ENCODE measurements at regions not wholly inside any gene's neighbourhood (a gene's known extent, or its start where the extent isn't known, plus 50 kb on each side); places are given as distances from the start of the nearest gene placed in this dataset.

DNA sequence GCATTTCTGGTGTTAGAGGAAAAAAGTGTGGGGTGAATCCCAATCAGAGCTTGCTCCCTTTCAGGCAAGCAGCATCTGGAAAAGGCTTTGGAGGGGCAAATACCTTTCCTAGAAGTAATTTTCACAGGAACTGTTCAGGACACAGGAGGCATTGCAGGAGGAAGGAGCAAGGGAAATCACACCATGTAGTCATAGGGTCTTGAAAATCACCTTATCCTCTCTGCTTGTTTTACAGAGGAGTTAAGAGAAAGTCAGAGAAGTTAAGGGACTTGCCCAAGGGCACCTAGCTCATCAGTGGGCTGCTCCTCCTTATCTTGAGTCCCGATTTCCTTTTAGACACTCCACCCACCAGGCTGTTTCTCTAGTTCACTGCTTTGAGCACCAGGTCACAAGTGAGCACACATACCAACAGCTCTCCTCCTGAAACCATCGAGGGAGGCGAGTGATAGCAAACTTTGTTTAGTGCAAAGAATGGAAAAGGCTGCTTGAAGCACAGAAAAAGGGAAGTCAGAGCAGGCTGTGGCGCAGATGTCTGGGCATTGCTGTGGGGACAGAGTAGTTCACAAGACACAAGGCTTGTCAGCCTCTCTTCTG lies 89.2 kb upstream of the CXCR4 start:
- no peak for DNase-seq (ENCODE audit: low read depth in 4 of 4, low spot score in 3 of 4)

DNA sequence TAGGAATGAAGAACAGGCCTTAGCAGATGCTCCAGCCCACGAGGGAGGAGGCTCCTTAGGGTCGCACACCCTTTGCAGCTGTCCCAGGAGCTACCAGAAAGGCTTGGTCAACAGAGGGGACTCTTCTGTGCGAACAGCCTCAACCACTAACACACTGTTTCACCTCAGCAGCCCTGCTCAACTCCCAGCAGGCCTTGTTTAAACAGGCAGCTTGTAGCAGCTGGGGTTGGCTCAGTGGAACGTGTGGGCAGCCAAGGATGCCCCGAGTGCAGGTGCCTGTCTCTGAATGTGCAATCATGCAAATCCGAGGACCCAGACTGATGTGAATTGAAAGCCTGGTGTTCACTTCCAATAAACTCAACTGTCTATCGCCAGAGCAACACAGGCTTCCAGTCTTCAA lies 88.7 kb upstream of the CXCR4 start:
- no peak for DNase-seq (ENCODE audit: low read depth in 4 of 4, low spot score in 3 of 4)

DNA sequence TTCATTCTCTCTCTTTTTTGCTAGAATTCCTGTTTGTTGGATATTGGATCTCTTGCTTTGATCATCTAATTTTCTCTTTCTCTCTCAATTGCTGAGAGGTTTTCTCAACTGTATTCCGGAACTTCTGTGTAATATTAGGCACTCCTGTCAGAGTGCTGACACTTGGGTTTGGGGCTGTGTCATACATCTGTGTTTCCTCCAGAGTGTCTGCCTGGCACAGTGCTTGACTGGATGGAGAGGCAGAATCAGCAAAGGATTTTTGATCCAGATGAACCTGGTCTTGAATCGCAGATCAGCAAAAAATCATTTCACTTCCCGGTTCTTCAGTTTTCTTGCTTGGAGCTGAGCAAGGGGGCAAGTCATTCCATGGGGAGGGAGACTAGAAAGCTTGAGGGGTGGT lies 87.7 kb upstream of the CXCR4 start:
- no peak for DNase-seq (ENCODE audit: low read depth in 4 of 4, low spot score in 3 of 4)

DNA sequence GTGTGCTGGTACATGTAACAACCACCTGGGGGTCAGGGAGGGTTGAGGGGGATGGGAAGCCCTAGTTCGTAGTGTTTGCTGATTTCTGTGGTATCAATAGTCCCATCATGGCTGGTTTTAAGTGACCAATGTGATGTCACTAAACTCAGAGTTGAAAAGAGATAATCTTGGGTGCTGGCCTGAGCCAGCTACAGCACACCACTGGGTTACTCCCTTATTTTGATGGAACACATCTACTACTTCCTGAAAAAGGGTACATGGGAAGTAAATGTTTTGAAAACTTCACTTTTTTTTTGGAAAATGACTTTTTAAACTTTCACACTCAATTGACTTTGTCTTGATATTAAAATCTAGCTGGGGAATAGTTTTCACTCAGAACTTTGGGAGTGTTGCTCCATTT lies 87.0 kb upstream of the CXCR4 start:
- no peak for DNase-seq (ENCODE audit: low read depth in 4 of 4, low spot score in 3 of 4)

DNA sequence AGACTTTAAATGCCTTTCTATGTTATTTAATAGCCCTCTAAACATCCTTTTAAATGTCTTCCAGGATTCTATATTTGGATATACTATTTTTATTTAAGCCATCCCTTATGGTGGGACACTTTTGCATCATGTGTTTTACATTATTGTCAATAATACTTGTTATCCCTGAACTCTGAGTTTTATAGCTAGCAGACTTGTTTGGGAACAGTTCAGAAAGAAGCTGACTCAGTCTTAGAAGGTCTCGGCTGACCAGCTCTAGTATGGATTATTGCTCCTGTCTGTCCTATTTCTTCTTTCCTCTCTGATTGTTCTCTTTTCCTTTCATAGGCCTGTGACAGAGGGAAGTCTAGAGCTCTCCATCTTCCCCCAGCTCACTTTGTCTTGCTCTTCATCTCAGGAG lies 77.3 kb upstream of the CXCR4 start:
- DNase-seq (ENCODE audit: low read depth in 4 of 4, low spot score in 3 of 4) = no peak

DNA sequence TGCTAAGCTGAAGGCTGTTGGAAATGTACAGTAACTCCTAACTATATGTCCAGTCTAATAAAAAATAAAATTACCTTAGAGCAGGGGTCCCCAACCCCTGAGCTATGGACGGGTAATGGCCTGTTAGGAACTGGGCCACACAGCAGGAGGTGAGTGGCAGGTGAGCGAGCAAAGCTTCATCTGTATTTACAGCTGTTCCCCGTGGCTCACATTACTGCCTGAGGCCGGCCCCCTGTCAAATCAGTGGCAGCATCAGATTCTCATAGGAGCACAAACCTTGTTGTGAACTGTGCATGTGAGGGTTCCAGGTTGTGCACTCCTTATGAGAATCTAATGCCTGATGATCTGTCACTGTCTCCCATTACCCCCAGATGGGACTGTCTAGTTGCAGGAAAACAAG lies 73.1 kb upstream of the CXCR4 start:
- no peak for DNase-seq (ENCODE audit: low read depth in 4 of 4, low spot score in 3 of 4)

DNA sequence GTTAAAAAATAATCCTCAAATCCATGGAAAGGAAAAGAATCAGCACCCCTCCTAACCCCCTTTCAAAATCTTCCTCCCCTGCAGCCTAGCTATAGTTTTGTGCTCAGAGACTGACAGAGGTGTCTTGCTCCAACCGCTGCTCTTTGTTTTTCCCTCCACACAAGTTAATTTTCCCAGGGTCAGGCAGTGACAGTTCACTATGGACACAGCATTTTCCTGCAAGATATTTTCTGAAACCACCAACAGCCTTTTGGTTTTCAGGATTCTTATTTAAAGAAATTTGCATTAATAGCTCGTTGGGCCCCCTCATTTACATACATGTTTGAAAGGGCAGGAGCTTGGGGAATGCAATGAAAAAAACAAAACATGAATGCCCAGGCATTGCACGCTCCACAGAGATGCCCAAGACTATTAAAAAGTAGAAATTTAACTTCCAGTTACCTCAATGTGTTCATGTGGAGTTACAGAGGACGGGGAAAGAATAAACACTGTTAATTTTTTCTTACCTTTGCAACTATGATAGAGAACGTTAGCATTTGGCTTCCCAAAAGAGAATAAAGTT lies 71.4 kb upstream of the CXCR4 start:
- no peak for DNase-seq (ENCODE audit: low read depth in 4 of 4, low spot score in 3 of 4)

DNA sequence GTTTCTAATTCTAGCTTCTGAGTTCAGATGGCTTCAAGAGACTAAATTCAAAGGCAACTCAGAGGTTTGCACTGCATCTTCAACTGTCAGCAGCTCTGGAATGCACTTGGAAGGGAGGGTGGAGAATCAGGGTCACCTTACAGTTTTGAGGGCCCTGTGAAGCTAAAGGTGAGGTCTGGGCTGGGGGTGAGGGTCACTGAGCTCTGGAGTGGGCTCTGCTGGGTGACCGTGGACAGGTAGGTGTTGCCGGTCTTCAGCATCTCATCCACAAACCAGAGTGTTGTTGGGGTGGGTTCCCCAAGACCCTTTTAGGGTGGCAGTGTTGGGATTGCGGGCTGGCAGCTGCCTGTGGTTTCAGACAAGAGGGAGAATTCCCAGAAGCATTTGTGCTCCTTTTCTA lies 70.1 kb upstream of the CXCR4 start:
- DNase-seq (ENCODE audit: low read depth in 4 of 4, low spot score in 3 of 4) = no peak

DNA sequence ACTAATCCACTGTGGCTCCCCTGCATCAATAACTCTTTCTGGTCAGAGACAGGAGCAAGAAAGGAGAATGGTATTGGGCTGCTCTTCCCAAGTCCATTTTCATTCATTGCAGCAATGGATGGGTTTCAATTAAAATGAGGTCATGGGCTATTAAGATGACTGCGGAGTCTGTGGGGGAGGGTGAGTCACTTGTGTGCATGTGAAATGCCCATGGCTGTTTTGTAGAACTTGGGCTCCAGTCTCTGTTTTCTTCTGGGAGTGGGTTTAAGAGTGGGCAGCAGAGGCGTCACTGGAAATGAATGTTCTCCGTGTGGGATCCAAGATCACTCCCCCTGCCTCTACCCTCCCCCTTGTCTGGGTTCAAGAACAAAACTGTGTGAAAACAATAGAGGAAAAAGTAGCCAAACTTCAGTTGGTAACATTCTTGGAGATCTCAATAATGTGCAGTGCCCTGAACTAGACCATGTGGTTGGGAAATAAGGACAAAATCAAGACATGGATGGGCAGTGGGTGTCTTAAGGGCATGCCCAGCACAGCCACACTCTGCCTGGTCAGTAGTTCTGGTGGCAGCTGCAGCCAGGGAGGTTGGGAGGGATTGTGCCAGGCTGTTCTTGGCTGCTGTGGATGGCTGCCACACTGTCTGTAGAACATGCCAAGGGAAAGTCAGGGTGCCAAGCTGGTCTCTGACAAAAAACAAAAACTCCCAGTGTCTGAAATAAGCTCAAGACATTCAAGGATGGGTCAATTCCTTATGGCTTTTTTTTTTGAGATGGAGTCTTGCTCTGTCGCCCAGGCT lies 68.2 kb upstream of the CXCR4 start:
- DNase-seq (ENCODE audit: low read depth in 4 of 4, low spot score in 3 of 4) = no peak

DNA sequence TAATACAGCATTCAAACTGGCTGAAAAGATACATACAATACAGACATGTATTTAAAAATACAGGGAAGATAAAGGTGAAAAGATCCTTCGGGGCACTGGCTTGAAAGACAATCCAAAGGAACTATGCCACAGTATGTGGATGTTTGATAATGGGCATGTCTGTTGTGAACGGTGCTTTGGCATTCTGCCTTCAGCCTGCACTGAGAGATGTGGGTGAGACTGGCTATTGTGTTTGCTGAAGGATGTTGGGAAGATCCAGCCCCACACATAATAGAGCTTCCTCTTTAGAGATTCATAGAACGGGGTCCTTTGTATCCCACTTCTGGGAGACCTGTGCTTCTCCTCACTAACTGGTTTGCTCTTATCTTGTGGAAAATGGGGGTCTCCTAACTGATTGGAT lies 65.1 kb upstream of the CXCR4 start:
- DNase-seq (ENCODE audit: low read depth in 4 of 4, low spot score in 3 of 4) = no peak

DNA sequence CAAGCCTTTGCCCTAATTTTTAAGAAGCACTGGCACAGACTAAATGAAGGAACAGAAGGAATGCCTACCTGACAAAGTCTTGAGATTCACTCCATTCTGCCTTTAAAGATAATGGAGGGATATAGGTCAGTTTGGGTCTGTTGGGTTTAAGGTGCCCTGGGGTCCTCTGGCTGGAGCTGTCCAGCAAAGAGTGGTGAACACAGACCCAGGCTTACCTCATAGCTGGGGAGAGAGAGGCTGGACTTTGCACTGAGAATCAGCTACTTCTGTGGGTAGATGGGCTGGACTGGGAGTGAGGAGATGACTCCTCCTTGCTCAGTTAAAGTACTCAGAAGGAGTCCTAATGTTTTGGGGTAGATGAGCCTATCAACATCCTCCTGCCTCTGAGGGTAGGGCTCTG lies 64.4 kb upstream of the CXCR4 start:
- DNase-seq (ENCODE audit: low read depth in 4 of 4, low spot score in 3 of 4) = no peak

DNA sequence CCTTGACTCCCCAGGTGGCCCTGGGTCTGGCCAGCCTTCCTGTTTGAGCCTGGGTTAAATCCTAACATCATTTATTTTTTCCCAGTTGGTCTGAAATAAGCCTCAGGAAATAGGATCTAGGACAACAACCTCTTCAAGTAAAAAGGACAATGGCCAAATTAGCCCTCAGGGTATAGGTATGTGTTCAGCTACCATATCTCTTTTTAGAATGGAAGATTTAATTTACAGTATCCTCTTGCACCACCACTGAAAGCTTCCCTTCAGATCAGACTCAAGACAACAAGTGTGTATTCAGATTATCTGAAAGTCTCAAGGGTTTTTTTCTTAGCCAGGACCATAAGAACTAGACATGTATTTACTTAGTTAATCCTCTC lies 61.6 kb upstream of the CXCR4 start:
- DNase-seq (ENCODE audit: low read depth in 4 of 4, low spot score in 3 of 4) = no peak

DNA sequence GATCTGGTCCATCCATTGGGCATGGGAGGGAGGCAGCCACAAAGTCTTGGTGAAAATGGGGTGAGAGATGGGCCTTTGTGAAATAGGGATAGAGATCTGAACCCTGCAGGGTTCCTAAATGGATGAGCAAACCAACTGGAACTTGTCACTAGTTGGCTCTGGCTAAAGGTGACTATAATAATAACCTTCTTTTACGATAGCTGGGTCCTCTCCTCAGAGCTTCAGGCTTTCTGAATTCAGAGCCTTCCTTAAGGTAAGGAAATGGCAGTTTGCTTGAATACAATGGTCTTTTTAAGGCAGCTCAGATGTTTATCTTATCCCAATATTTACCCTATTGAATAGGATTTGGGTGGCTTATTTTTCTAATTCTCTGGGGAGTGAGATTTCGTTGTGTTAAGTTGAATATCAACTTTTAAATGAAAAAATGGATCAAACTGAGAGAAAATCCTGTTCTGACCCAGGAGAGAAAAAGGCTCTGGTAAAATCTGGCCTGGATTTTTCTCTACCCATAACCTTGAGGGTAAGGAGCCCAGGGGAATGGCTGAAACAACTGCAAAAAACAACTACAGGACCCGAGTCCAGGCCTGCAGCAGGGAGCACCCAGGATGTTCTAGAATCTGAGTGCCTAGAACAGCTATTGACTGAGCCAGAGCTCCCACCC lies 61.1 kb upstream of the CXCR4 start:
- DNase-seq (ENCODE audit: low read depth in 4 of 4, low spot score in 3 of 4) = no peak

DNA sequence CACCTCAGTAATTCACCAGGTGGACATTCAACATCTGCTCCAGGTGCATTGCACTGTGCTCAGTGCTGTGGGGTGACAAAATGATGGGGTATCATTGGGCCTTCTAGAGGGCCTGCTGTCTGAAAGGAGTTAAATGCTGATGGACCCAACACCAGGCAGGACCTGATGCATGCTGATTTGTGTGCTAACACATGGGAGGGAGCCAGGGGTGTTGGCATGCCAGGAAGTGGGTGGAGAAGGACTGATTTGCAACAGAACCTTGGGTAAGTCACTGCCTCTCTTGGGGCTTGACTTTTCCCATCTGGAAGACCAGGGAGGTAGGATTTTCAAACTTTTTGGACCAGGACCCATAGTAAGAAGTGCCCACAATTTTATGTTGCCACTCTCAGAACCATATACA lies 57.9 kb upstream of the CXCR4 start:
- DNase-seq (ENCODE audit: low read depth in 4 of 4, low spot score in 3 of 4) = no peak

DNA sequence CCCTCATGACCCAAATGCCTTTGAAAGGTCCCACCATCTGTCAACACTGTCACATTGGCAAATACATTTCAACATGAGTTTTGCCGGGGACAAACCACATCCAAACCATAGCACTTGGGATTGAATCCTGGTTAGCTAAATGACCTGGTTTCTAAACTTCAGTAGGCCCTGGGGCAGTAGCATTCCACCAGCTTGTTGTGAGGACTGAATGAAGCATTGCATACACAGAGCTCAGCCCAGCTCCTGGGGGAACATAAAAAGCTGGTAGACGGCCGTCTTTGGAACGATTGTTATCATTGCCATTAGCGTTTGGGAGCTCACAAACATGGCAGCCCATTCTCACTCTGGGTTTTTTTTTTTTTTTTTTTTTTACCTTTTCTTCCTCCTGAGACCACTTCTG lies 57.5 kb upstream of the CXCR4 start:
- DNase-seq (ENCODE audit: low read depth in 4 of 4, low spot score in 3 of 4) = no peak

DNA sequence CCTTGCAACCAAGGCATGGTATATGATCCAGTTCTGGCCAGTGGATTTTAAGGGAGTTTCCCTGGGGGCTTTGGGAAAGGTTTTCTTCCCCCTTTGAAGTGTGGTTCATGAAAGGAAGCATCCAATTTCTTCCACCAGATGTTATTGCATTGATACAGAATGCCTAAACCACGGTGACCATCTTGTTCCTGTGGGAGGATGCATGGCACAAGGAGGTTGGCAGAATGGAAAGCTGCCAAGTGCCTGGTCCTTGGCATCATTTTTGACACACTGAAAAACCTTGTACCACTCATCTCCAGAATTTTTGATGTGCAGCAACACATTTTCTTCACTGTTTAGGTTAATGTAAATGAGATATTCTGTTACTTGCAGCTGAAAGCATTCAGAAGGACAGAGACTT lies 55.2 kb upstream of the CXCR4 start:
- no peak for DNase-seq (ENCODE audit: low read depth in 4 of 4, low spot score in 3 of 4)

DNA sequence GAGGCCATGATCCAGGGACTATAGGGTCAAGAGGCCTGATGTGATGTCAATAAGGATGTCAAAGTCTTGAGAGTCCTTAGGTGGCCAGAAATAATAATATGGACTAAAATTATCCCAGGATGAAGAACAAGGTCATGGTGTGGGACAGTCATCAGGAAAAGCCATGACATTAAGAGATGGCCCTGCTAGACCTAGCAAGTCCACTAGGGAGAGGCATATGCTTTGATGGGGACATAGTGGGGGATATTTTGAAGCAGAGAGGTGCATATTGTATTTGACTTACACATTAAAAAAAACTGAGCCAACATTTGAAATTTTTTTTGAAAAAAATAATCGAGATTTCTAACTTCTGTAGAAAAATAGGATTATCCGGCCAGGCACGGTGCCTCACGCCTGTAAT lies 53.3 kb upstream of the CXCR4 start:
- DNase-seq (ENCODE audit: low read depth in 4 of 4, low spot score in 3 of 4) = no peak

DNA sequence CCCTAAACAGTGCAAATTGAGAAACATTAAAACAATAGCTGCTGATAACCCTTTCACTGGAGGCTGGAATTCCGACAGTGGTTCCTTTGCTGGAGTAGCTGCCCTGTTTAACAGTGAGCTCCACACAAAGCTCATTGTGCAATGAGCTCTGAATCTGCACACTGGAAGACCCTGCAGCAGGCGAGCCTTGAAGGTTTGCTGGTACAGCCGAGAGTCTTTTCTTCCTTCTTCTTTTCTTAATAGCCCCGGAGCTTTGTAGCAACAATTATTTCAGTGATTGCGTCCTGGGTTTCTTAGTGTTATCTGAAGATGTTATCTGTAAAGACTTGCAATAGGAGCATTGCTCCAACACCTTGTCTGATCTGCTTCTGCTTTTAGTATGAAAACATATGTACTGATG lies 50.8 kb upstream of the CXCR4 start:
- DNase-seq (ENCODE audit: low read depth in 4 of 4, low spot score in 3 of 4) = no peak

DNA sequence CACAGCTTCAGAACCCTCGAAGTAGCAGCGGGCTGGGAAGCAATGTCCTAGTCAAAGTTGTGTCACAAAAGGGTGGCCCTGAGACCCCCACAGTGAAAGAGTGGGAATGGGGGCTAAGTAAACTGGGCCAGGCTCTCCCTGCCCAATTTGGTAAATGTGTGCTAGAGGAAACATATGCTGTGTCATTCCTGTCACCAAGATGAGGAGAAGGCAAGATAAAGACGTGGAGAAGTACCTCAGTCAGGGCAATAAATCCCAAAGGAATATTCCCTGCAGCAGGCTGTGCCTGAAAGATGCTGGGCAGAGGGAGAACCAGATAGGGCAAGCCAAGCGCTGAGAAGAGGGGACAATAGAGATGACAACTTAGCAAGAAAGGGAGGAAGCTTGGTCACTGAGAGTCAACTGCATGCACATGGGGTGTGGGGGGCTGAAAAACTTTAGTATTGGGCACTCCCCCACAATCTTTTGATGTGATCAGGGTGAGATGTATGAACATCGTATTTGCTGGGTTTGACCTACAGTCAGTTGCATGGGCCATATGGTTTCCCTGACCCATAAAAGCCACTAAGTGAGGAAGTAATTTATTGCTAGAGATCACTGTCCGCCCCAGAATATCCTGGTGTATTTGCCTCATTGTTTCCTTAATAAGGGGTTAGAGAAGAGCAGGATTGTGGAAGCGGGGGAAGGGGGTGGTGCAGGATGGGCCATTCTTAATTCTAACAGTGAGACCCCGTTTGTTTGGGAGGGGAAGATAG lies 49.9 kb upstream of the CXCR4 start:
- peak in 1 of 4 donors; percentile 31 for DNase-seq (ENCODE audit: low read depth in 4 of 4, low spot score in 3 of 4)
